ENCODE measurements at regions not wholly inside any gene's neighbourhood (a gene's known extent, or its start where the extent isn't known, plus 50 kb on each side); places are given as distances from the start of the nearest gene placed in this dataset.
"Not testable (repeated sequence)": the region's sequence is repeated elsewhere in the genome, so short reads cannot be mapped to it uniquely, and the experiment has no call there.

GRCh38 chr9:761176-761792, 80.2 kb upstream of the DMRT1 start:
- H3K9ac ChIP-seq (ENCODE audit: low read length) = no peak overlapping the region
- H3K36me3 ChIP-seq (ENCODE audit: control insufficient read depth, insufficient read depth, low read length) = no peaks in the 10 kb centered on the region
- no peaks in the 10 kb centered on the region for H3K4me1 ChIP-seq (ENCODE audit: control insufficient read depth, insufficient read depth, low read length)
- no peak overlapping the region for H3K4me3 ChIP-seq (ENCODE audit: low read length)
- H3K27me3 ChIP-seq (ENCODE audit: control insufficient read depth, insufficient read depth, low read length) = no peaks in the 10 kb centered on the region
- no peaks in the 10 kb centered on the region for H3K9me3 ChIP-seq (ENCODE audit: control insufficient read depth, low read length)

- no peaks in the 10 kb centered on the region for H3K36me3 ChIP-seq (ENCODE audit: control insufficient read depth, insufficient read depth, low read length)
- no peak overlapping the region for H3K9ac ChIP-seq (ENCODE audit: low read length)
- no peak overlapping the region for H3K4me3 ChIP-seq (ENCODE audit: low read length)
- no peaks in the 10 kb centered on the region for H3K27me3 ChIP-seq (ENCODE audit: control insufficient read depth, insufficient read depth, low read length)
- H3K9me3 ChIP-seq (ENCODE audit: control insufficient read depth, low read length) = no peaks in the 10 kb centered on the region
- no peaks in the 10 kb centered on the region for H3K4me1 ChIP-seq (ENCODE audit: control insufficient read depth, insufficient read depth, low read length)
Measured at GRCh38 chr9:761793-762560, 79.5 kb upstream of the DMRT1 start.

GRCh38 chr9:763692-764091, 77.8 kb upstream of the DMRT1 start:
- Histone ChIP-seq H3K4me3 (ENCODE audit: low read length) (no peak overlapping the region), H3K9me3 (ENCODE audit: control insufficient read depth, low read length) (no peaks in the 10 kb centered on the region)

GRCh38 chr9:764105-764524, 77.4 kb upstream of the DMRT1 start:
- Histone ChIP-seq H3K4me3 (ENCODE audit: low read length) (no peak overlapping the region), H3K9ac (ENCODE audit: low read length) (no peak overlapping the region), H3K9me3 (ENCODE audit: control insufficient read depth, low read length) (no peaks in the 10 kb centered on the region), H3K36me3 (ENCODE audit: control insufficient read depth, insufficient read depth, low read length) (no peaks in the 10 kb centered on the region), H3K27me3 (ENCODE audit: control insufficient read depth, insufficient read depth, low read length) (no peaks in the 10 kb centered on the region), H3K4me1 (ENCODE audit: control insufficient read depth, insufficient read depth, low read length) (no peaks in the 10 kb centered on the region)

More at GRCh38 chr9:763692-764091, 77.8 kb upstream of the DMRT1 start:
- H3K27me3 ChIP-seq (ENCODE audit: control insufficient read depth, insufficient read depth, low read length) = no peaks in the 10 kb centered on the region
- no peak overlapping the region for H3K9ac ChIP-seq (ENCODE audit: low read length)
- H3K4me1 ChIP-seq (ENCODE audit: control insufficient read depth, insufficient read depth, low read length) = no peaks in the 10 kb centered on the region
- no peaks in the 10 kb centered on the region for H3K36me3 ChIP-seq (ENCODE audit: control insufficient read depth, insufficient read depth, low read length)

GRCh38 chr9:764986-765385, 76.5 kb upstream of the DMRT1 start:
- no peaks in the 10 kb centered on the region for H3K36me3 ChIP-seq (ENCODE audit: control insufficient read depth, insufficient read depth, low read length)
- no peaks in the 10 kb centered on the region for H3K27me3 ChIP-seq (ENCODE audit: control insufficient read depth, insufficient read depth, low read length)
- H3K4me1 ChIP-seq (ENCODE audit: control insufficient read depth, insufficient read depth, low read length) = no peaks in the 10 kb centered on the region
- H3K9me3 ChIP-seq (ENCODE audit: control insufficient read depth, low read length) = no peaks in the 10 kb centered on the region
- no peak overlapping the region for H3K9ac ChIP-seq (ENCODE audit: low read length)
- H3K4me3 ChIP-seq (ENCODE audit: low read length) = no peak overlapping the region

- not testable (repeated sequence) for H3K27me3 ChIP-seq (ENCODE audit: control insufficient read depth, insufficient read depth, low read length); H3K36me3 ChIP-seq (ENCODE audit: control insufficient read depth, insufficient read depth, low read length); H3K9me3 ChIP-seq (ENCODE audit: control insufficient read depth, low read length); H3K4me1 ChIP-seq (ENCODE audit: control insufficient read depth, insufficient read depth, low read length); H3K9ac ChIP-seq (ENCODE audit: low read length); H3K4me3 ChIP-seq (ENCODE audit: low read length)
Measured at GRCh38 chr9:767061-767561, 74.4 kb upstream of the DMRT1 start.

- Histone ChIP-seq H3K9me3 (ENCODE audit: control insufficient read depth, low read length) (no peaks in the 10 kb centered on the region), H3K4me1 (ENCODE audit: control insufficient read depth, insufficient read depth, low read length) (no peaks in the 10 kb centered on the region), H3K9ac (ENCODE audit: low read length) (no peak overlapping the region), H3K27me3 (ENCODE audit: control insufficient read depth, insufficient read depth, low read length) (no peaks in the 10 kb centered on the region), H3K36me3 (ENCODE audit: control insufficient read depth, insufficient read depth, low read length) (no peaks in the 10 kb centered on the region), H3K4me3 (ENCODE audit: low read length) (no peak overlapping the region)
Measured at GRCh38 chr9:776086-776485, 65.4 kb upstream of the DMRT1 start.

GRCh38 chr9:777978-778377, 63.5 kb upstream of the DMRT1 start:
- H3K9ac ChIP-seq (ENCODE audit: low read length) = no peak overlapping the region
- H3K36me3 ChIP-seq (ENCODE audit: control insufficient read depth, insufficient read depth, low read length) = no peaks in the 10 kb centered on the region
- H3K27me3 ChIP-seq (ENCODE audit: control insufficient read depth, insufficient read depth, low read length) = no peaks in the 10 kb centered on the region
- H3K4me3 ChIP-seq (ENCODE audit: low read length) = no peak overlapping the region
- no peaks in the 10 kb centered on the region for H3K9me3 ChIP-seq (ENCODE audit: control insufficient read depth, low read length)
- H3K4me1 ChIP-seq (ENCODE audit: control insufficient read depth, insufficient read depth, low read length) = no peaks in the 10 kb centered on the region

- H3K27me3 ChIP-seq (ENCODE audit: control insufficient read depth, insufficient read depth, low read length) = no peaks in the 10 kb centered on the region
Measured at GRCh38 chr9:784202-784601, 57.3 kb upstream of the DMRT1 start.

GRCh38 chr9:784916-785315, 56.6 kb upstream of the DMRT1 start:
- no peak overlapping the region for H3K9ac ChIP-seq (ENCODE audit: low read length)
- no peak overlapping the region for H3K4me3 ChIP-seq (ENCODE audit: low read length)
- H3K36me3 ChIP-seq (ENCODE audit: control insufficient read depth, insufficient read depth, low read length) = no peaks in the 10 kb centered on the region
- H3K27me3 ChIP-seq (ENCODE audit: control insufficient read depth, insufficient read depth, low read length) = no peaks in the 10 kb centered on the region
- no peaks in the 10 kb centered on the region for H3K9me3 ChIP-seq (ENCODE audit: control insufficient read depth, low read length)
- H3K4me1 ChIP-seq (ENCODE audit: control insufficient read depth, insufficient read depth, low read length) = no peaks in the 10 kb centered on the region

More at GRCh38 chr9:784202-784601, 57.3 kb upstream of the DMRT1 start:
- H3K4me1 ChIP-seq (ENCODE audit: control insufficient read depth, insufficient read depth, low read length) = no peaks in the 10 kb centered on the region
- H3K9me3 ChIP-seq (ENCODE audit: control insufficient read depth, low read length) = no peaks in the 10 kb centered on the region
- no peaks in the 10 kb centered on the region for H3K36me3 ChIP-seq (ENCODE audit: control insufficient read depth, insufficient read depth, low read length)
- no peak overlapping the region for H3K4me3 ChIP-seq (ENCODE audit: low read length)
- H3K9ac ChIP-seq (ENCODE audit: low read length) = no peak overlapping the region

GRCh38 chr9:785997-786396, 55.5 kb upstream of the DMRT1 start:
- H3K27me3 ChIP-seq (ENCODE audit: control insufficient read depth, insufficient read depth, low read length) = no peaks in the 10 kb centered on the region
- H3K4me1 ChIP-seq (ENCODE audit: control insufficient read depth, insufficient read depth, low read length) = no peaks in the 10 kb centered on the region
- H3K36me3 ChIP-seq (ENCODE audit: control insufficient read depth, insufficient read depth, low read length) = no peaks in the 10 kb centered on the region
- H3K4me3 ChIP-seq (ENCODE audit: low read length) = no peak overlapping the region
- H3K9me3 ChIP-seq (ENCODE audit: control insufficient read depth, low read length) = no peaks in the 10 kb centered on the region
- H3K9ac ChIP-seq (ENCODE audit: low read length) = no peak overlapping the region

GRCh38 chr9:786405-786804, 55.1 kb upstream of the DMRT1 start:
- Histone ChIP-seq H3K36me3 (ENCODE audit: control insufficient read depth, insufficient read depth, low read length) (no peaks in the 10 kb centered on the region), H3K9ac (ENCODE audit: low read length) (no peak overlapping the region), H3K27me3 (ENCODE audit: control insufficient read depth, insufficient read depth, low read length) (no peaks in the 10 kb centered on the region)

More at GRCh38 chr9:786405-786804, 55.1 kb upstream of the DMRT1 start:
- no peaks in the 10 kb centered on the region for H3K9me3 ChIP-seq (ENCODE audit: control insufficient read depth, low read length)
- no peak overlapping the region for H3K4me3 ChIP-seq (ENCODE audit: low read length)
- H3K4me1 ChIP-seq (ENCODE audit: control insufficient read depth, insufficient read depth, low read length) = no peaks in the 10 kb centered on the region
